ENCODE measurements at regions not wholly inside any gene's neighbourhood (a gene's known extent, or its start where the extent isn't known, plus 50 kb on each side); places are given as distances from the start of the nearest gene placed in this dataset.

GRCh38 chr5:14054965-14055963, 87.9 kb upstream of the TRIO start:
- H3K27ac ChIP-seq, result no peak overlapping the region
- no peak for TF ChIP-seq CTCF (IDR thresholded peaks at IDR 0.05; ENCODE audit: low read depth, low read length)
- H3K27me3 ChIP-seq (ENCODE audit: insufficient read depth, low read depth, severe bottlenecking), result peaks cover 97% of the 10 kb centered on the region
- no peak overlapping the region for H3K4me3 ChIP-seq (ENCODE audit: low read depth, low read length)
- H3K9me3 ChIP-seq (ENCODE audit: severe bottlenecking), result peaks cover 9% of the 10 kb centered on the region
- H3K36me3 ChIP-seq, result no peaks in the 10 kb centered on the region
- no peak for DNase-seq

- H3K36me3 ChIP-seq, result no peaks in the 10 kb centered on the region
- no peak overlapping the region for H3K4me3 ChIP-seq (ENCODE audit: low read depth, low read length)
- H3K27ac ChIP-seq, result no peak overlapping the region
- H3K27me3 ChIP-seq (ENCODE audit: insufficient read depth, low read depth, severe bottlenecking), result peaks cover 96% of the 10 kb centered on the region
- no peak for DNase-seq
- no peak for TF ChIP-seq CTCF (IDR thresholded peaks at IDR 0.05; ENCODE audit: low read depth, low read length)
- peaks cover 13% of the 10 kb centered on the region for H3K9me3 ChIP-seq (ENCODE audit: severe bottlenecking)
These were observed 88.9 kb upstream of the TRIO start for GRCh38 chr5:14054111-14054854.

- H3K4me3 ChIP-seq (ENCODE audit: low read depth, low read length), result no peak overlapping the region
- peaks cover 21% of the 10 kb centered on the region for H3K9me3 ChIP-seq (ENCODE audit: severe bottlenecking)
- TF ChIP-seq CTCF (IDR thresholded peaks at IDR 0.05; ENCODE audit: low read depth, low read length), result no peak
- peaks cover 91% of the 10 kb centered on the region for H3K27me3 ChIP-seq (ENCODE audit: insufficient read depth, low read depth, severe bottlenecking)
- H3K27ac ChIP-seq, result no peak overlapping the region
- H3K36me3 ChIP-seq, result no peaks in the 10 kb centered on the region
- DNase-seq, result no peak
These were observed 92.3 kb upstream of the TRIO start for GRCh38 chr5:14050821-14051220.

GRCh38 chr5:14048434-14048833, 94.7 kb upstream of the TRIO start:
- TF ChIP-seq CTCF (IDR thresholded peaks at IDR 0.05; ENCODE audit: low read depth, low read length), result no peak
- no peak overlapping the region for H3K27ac ChIP-seq
- peaks cover 20% of the 10 kb centered on the region for H3K9me3 ChIP-seq (ENCODE audit: severe bottlenecking)

GRCh38 chr5:14041528-14042192, 97.2 kb upstream of the DNAH5 start:
- no peak overlapping the region for H3K27ac ChIP-seq
- DNase-seq, result no peak

More at GRCh38 chr5:14048434-14048833, 94.7 kb upstream of the TRIO start:
- Histone ChIP-seq H3K27me3 (ENCODE audit: insufficient read depth, low read depth, severe bottlenecking) (peaks cover 90% of the 10 kb centered on the region), H3K36me3 (no peaks in the 10 kb centered on the region), H3K4me3 (ENCODE audit: low read depth, low read length) (no peak overlapping the region)
- DNase-seq, result no peak

More at GRCh38 chr5:14041528-14042192, 97.2 kb upstream of the DNAH5 start:
- no peaks in the 10 kb centered on the region for H3K9me3 ChIP-seq (ENCODE audit: severe bottlenecking)
- no peaks in the 10 kb centered on the region for H3K36me3 ChIP-seq
- peaks cover 95% of the 10 kb centered on the region for H3K27me3 ChIP-seq (ENCODE audit: insufficient read depth, low read depth, severe bottlenecking)
- no peak overlapping the region for H3K4me3 ChIP-seq (ENCODE audit: low read depth, low read length)
- TF ChIP-seq CTCF (IDR thresholded peaks at IDR 0.05; ENCODE audit: low read depth, low read length), result no peak
